DOHH2 (cell line): ENCODE measurements at regions not wholly inside any gene's neighbourhood (a gene's known extent, or its start where the extent isn't known, plus 50 kb on each side); places are given as distances from the start of the nearest gene placed in this dataset.

ENCODE experiments used
- H3F3A ChIP-seq: fragments of 200-600 bp; sonication (generic), shearing (Covaris generic); 2 replicates; pipeline ENCODE4 v1.6.0; 2016; ENCODE audit warnings: antibody characterized with exemption, mild to moderate bottlenecking; ENCODE audit not compliant: control insufficient read depth, insufficient read depth
- H3K27ac ChIP-seq: fragments of 200-600 bp; sonication (generic); 2 replicates; pipeline ENCODE4 v1.5.1; 2014; ENCODE audit warnings: low read depth, mild to moderate bottlenecking, low read length, moderate library complexity
- H3K27me3 ChIP-seq: fragments of 200-600 bp; sonication (generic); 2 replicates; pipeline ENCODE4 v1.6.1; 2014; ENCODE audit warnings: mild to moderate bottlenecking, low read length, mixed read lengths; ENCODE audit not compliant: control insufficient read depth
- H3K36me3 ChIP-seq: fragments of 200-600 bp; sonication (generic); 2 replicates; pipeline ENCODE4 v1.6.1; 2014; ENCODE audit warnings: mild to moderate bottlenecking, low read length, moderate library complexity, mixed read lengths; ENCODE audit not compliant: control insufficient read depth
- H3K4me1 ChIP-seq: fragments of 200-600 bp; sonication (generic); 2 replicates; pipeline ENCODE4 v1.6.1; 2014; ENCODE audit warnings: mild to moderate bottlenecking, low read length, mixed read lengths; ENCODE audit not compliant: control insufficient read depth
- H3K4me2 ChIP-seq: fragments of 200-600 bp; sonication (generic); 2 replicates; pipeline ENCODE4 v1.6.0; 2014; ENCODE audit warnings: mild to moderate bottlenecking, low read length, moderate library complexity
- H3K4me3 ChIP-seq: fragments of 200-600 bp; sonication (generic); 2 replicates; pipeline ENCODE4 v1.5.1; 2014; ENCODE audit warnings: mild to moderate bottlenecking, low read length, mixed read lengths
- H3K79me2 ChIP-seq: fragments of 200-600 bp; sonication (generic); 2 replicates; pipeline ENCODE4 v1.6.1; 2014; ENCODE audit warnings: mild to moderate bottlenecking, low read length, mixed read lengths; ENCODE audit not compliant: control insufficient read depth
- H3K9me2 ChIP-seq: fragments of 200-600 bp; sonication (generic); replicated peaks from 2 replicates; pipeline ENCODE4 v1.6.1; 2014; ENCODE audit warnings: mild to moderate bottlenecking, low read length, mixed read lengths; ENCODE audit not compliant: control insufficient read depth
- H3K9me3 ChIP-seq: fragments of 200-600 bp; sonication (generic); 2 replicates; pipeline ENCODE4 v1.6.1; 2014; ENCODE audit warnings: antibody characterized with exemption, low read length, mixed read lengths; ENCODE audit not compliant: control insufficient read depth, insufficient read depth
- H4K20me1 ChIP-seq: fragments of 200-600 bp; sonication (generic); 2 replicates; pipeline ENCODE4 v1.6.0; 2014; ENCODE audit warnings: low read depth, mild to moderate bottlenecking, antibody characterized with exemption, low read length, moderate library complexity; ENCODE audit not compliant: control insufficient read depth, insufficient read depth
- EZH2phosphoT487 ChIP-seq: fragments of 200-600 bp; sonication (generic); IDR thresholded peaks from 2 replicates; pipeline ENCODE4 v1.6.1; 2017; ENCODE audit warnings: borderline replicate concordance, mild to moderate bottlenecking, antibody characterized with exemption, low read length, moderate library complexity, mixed read lengths
- TF ChIP-seq, protein P1 (sequence below): fragments of 200-600 bp; sonication (generic); IDR thresholded peaks from one replicate; pipeline ENCODE4 v1.5.1; 2014; ENCODE audit warnings: antibody characterized with exemption, mild to moderate bottlenecking, low read depth, low read length; ENCODE audit not compliant: poor library complexity, severe bottlenecking

DNA sequence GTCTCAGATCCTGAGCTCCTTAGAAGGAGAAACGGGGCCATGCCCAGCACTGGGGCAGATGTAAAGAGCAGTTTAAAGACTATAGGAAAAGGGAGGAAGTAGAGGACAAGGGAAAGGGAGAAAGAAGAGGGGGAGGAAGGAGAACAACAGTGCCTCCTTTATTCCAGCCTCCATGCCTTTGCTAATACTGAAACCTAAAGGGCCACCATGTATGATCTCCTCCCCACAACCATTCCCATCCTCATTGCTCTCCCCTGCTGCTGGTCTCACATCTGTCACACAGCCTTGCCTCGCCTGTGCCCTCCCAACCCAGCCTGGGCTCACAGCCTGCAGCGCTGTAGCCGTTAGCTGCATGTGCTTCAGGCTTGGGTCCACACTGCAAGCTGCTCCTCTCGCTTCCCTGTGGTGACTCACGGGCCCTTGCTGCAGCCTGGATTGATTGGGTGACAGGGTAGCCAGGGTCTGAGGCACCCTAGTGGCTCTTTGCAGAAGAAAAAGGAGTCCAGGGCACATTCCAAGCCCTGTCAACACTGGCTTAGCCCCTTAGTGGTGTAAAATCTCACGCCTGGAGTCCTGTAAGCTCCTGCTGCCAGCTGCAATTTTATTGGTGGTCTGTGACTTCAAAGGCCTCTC is 281.9 kb downstream of the SRBD1 start:
- Histone ChIP-seq H3K27me3 (peaks cover 2% of the 10 kb centered on the region; the same call in 1 of the 2 replicates), H3K9me2 (no peaks in the 10 kb centered on the region), H3K36me3 (no peaks in the 10 kb centered on the region), H3K27ac (no peak overlapping the region), H3K4me1 (no peaks in the 10 kb centered on the region), H3K4me3 (no peak overlapping the region), H4K20me1 (no peaks in the 10 kb centered on the region), H3K4me2 (no peak overlapping the region), H3K79me2 (no peaks in the 10 kb centered on the region), H3F3A (no peaks in the 10 kb centered on the region), H3K9me3 (no peaks in the 10 kb centered on the region)
- TF ChIP-seq, protein P1, sequence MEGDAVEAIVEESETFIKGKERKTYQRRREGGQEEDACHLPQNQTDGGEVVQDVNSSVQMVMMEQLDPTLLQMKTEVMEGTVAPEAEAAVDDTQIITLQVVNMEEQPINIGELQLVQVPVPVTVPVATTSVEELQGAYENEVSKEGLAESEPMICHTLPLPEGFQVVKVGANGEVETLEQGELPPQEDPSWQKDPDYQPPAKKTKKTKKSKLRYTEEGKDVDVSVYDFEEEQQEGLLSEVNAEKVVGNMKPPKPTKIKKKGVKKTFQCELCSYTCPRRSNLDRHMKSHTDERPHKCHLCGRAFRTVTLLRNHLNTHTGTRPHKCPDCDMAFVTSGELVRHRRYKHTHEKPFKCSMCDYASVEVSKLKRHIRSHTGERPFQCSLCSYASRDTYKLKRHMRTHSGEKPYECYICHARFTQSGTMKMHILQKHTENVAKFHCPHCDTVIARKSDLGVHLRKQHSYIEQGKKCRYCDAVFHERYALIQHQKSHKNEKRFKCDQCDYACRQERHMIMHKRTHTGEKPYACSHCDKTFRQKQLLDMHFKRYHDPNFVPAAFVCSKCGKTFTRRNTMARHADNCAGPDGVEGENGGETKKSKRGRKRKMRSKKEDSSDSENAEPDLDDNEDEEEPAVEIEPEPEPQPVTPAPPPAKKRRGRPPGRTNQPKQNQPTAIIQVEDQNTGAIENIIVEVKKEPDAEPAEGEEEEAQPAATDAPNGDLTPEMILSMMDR: no peak
- TF ChIP-seq EZH2phosphoT487: no peak

DNA sequence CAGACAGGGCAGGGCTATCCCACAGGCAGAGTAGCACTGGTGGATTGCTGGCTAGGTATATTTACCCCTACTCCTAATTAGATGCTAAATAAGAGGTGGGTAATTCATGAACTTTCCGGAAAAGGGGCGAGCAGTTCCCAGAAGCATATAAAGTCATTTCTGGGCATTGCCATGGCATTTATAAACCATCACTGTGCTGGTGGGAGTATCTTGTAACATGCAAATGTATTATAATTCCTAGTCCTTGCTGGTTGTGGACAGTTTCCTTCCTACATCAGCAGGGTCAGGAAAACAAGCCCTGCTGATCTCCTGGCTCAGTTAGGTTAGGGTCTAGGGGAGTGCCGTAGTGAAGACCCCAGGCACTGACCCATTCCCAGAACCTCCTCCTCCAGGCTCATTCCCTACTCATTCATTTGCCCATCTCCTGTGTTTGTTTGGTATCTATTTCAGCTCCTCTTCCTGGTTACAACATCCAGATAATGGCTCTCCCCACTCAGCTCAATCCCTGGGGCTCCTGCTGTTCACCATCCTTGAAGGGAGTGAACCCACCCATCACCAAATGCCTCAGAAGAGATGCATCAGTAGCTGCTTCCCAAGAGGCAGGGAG is 282.7 kb downstream of the SRBD1 start:
- TF ChIP-seq, protein P1: no peak
- TF ChIP-seq EZH2phosphoT487: no peak
- Histone ChIP-seq H3F3A (no peaks in the 10 kb centered on the region), H3K79me2 (no peaks in the 10 kb centered on the region), H3K9me2 (no peaks in the 10 kb centered on the region), H3K27me3 (peaks cover 2% of the 10 kb centered on the region; the same call in 1 of the 2 replicates), H4K20me1 (no peaks in the 10 kb centered on the region), H3K4me3 (no peak overlapping the region), H3K4me1 (no peaks in the 10 kb centered on the region), H3K36me3 (no peaks in the 10 kb centered on the region), H3K4me2 (no peak overlapping the region), H3K9me3 (no peaks in the 10 kb centered on the region), H3K27ac (no peak overlapping the region)

DNA sequence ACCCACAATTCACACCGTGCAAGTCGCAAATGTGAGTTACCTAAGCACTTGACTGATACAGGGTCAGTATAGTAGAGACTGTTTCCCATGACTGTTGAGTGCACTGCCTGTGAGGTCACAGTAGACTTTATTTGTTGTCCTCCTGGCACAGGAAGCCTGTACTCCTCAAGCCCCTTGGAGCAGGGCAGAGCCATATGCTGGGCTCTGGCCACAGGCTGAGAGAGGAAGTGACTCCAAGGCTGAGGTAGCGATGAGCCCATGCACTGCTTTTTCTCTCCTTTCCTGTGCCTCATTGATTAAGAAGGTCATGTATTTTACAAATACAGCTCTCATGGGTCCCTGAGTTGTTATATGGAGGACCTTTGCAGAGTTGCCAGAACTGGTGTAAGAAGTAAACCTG is 287.7 kb downstream of the SRBD1 start:
- Histone ChIP-seq H3K27ac (no peak overlapping the region), H3K9me2 (no peaks in the 10 kb centered on the region), H3K4me1 (no peaks in the 10 kb centered on the region), H3F3A (no peaks in the 10 kb centered on the region), H3K36me3 (no peaks in the 10 kb centered on the region), H3K4me2 (no peak overlapping the region), H3K79me2 (no peaks in the 10 kb centered on the region), H4K20me1 (no peaks in the 10 kb centered on the region), H3K27me3 (peaks cover 2% of the 10 kb centered on the region; the same call in 1 of the 2 replicates), H3K9me3 (no peaks in the 10 kb centered on the region), H3K4me3 (no peak overlapping the region)
- no peak for TF ChIP-seq EZH2phosphoT487
- TF ChIP-seq, protein P1: no peak
